Ishikawa (cell line): ENCODE measurements at regions not wholly inside any gene's neighbourhood (a gene's known extent, or its start where the extent isn't known, plus 50 kb on each side); places are given as distances from the start of the nearest gene placed in this dataset.

Experiments
- EGR1 ChIP-seq: IDR thresholded peaks from 2 replicates; pipeline ENCODE4 v1.6.1; 2012
- EP300 ChIP-seq: IDR thresholded peaks from 2 replicates; pipeline ENCODE4 v1.6.1; 2012; ENCODE audit warnings: borderline replicate concordance
- MAX ChIP-seq: IDR thresholded peaks from 2 replicates; pipeline ENCODE4 v1.6.1; 2012
- REST ChIP-seq: IDR thresholded peaks from 2 replicates; pipeline ENCODE4 v1.6.1; 2012; ENCODE audit warnings: low read depth, mild to moderate bottlenecking
- TAF1 ChIP-seq: IDR thresholded peaks from 2 replicates; pipeline ENCODE4 v1.6.1; 2012; ENCODE audit warnings: low read depth, mild to moderate bottlenecking

DNA sequence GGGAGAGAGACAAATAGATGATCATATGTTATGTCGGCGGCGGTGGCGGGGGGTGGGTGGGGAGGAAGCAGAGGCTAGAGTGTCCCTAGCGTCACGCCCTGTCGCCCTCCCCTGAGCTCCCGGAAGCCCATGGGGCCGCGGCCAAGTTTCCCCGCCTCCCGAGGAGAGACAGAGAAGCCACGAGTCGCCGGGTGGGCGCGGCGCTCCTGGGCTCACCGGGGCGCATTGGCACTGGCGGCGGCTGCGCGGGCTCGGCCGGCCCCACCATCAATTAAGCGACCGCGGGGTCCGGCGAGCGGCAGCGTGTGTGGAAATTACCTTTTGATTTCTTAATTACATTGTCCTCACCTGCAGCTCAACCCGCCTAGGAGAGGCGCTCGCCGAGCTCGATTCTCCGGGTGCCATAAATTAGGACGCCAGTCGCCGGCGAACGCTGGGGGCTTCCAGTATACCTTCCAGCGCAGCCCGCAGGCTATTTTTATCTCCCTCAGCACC is 119.9 kb upstream of the LHX5 start:
- TF ChIP-seq EP300 (no peak), TAF1 (no peak), EGR1 (no peak), REST (no peak), MAX (no peak)
